ENCODE measurements at regions not wholly inside any gene's neighbourhood (a gene's known extent, or its start where the extent isn't known, plus 50 kb on each side); places are given as distances from the start of the nearest gene placed in this dataset.

GRCh38 chr16:48745541-48745940 is 135.6 kb upstream of the N4BP1 start:
- H3K4me1 Mint-ChIP-seq (ENCODE audit: unreplicated experiment), result no peaks in the 10 kb centered on the region
- H3K27me3 Mint-ChIP-seq (ENCODE audit: unreplicated experiment), result no peaks in the 10 kb centered on the region
- no peak overlapping the region for H3K27ac Mint-ChIP-seq (ENCODE audit: unreplicated experiment)
- no peaks in the 10 kb centered on the region for H3K36me3 Mint-ChIP-seq (ENCODE audit: unreplicated experiment)
- no peak overlapping the region for H3K4me3 Mint-ChIP-seq (ENCODE audit: unreplicated experiment)
- no peak for TF ChIP-seq CTCF (IDR thresholded peaks at IDR 0.05)
- peaks cover 16% of the 10 kb centered on the region for H3K9me3 Mint-ChIP-seq (ENCODE audit: unreplicated experiment)
- DNase-seq (ENCODE audit: extremely low spot score, unreplicated experiment), result no peak

- Mint-ChIP-seq H3K36me3 (ENCODE audit: unreplicated experiment) (no peaks in the 10 kb centered on the region), H3K9me3 (ENCODE audit: unreplicated experiment) (peaks cover 16% of the 10 kb centered on the region)
- DNase-seq (ENCODE audit: extremely low spot score, unreplicated experiment), result no peak
Measured at GRCh38 chr16:48740964-48741363, 131.0 kb upstream of the N4BP1 start.

GRCh38 chr16:48734220-48734619 is 124.2 kb upstream of the N4BP1 start:
- Mint-ChIP-seq H3K36me3 (ENCODE audit: unreplicated experiment) (no peaks in the 10 kb centered on the region), H3K27me3 (ENCODE audit: unreplicated experiment) (no peaks in the 10 kb centered on the region), H3K4me3 (ENCODE audit: unreplicated experiment) (no peak overlapping the region), H3K27ac (ENCODE audit: unreplicated experiment) (no peak overlapping the region), H3K9me3 (ENCODE audit: unreplicated experiment) (no peaks in the 10 kb centered on the region), H3K4me1 (ENCODE audit: unreplicated experiment) (no peaks in the 10 kb centered on the region)
- TF ChIP-seq CTCF (IDR thresholded peaks at IDR 0.05), result no peak
- DNase-seq (ENCODE audit: extremely low spot score, unreplicated experiment), result no peak

More at GRCh38 chr16:48740964-48741363, 131.0 kb upstream of the N4BP1 start:
- TF ChIP-seq CTCF (IDR thresholded peaks at IDR 0.05), result no peak
- no peaks in the 10 kb centered on the region for H3K27me3 Mint-ChIP-seq (ENCODE audit: unreplicated experiment)
- no peak overlapping the region for H3K4me3 Mint-ChIP-seq (ENCODE audit: unreplicated experiment)
- no peaks in the 10 kb centered on the region for H3K4me1 Mint-ChIP-seq (ENCODE audit: unreplicated experiment)
- no peak overlapping the region for H3K27ac Mint-ChIP-seq (ENCODE audit: unreplicated experiment)

- Mint-ChIP-seq H3K4me3 (ENCODE audit: unreplicated experiment) (no peak overlapping the region), H3K27me3 (ENCODE audit: unreplicated experiment) (peaks cover 5% of the 10 kb centered on the region), H3K27ac (ENCODE audit: unreplicated experiment) (no peak overlapping the region), H3K36me3 (ENCODE audit: unreplicated experiment) (no peaks in the 10 kb centered on the region), H3K4me1 (ENCODE audit: unreplicated experiment) (no peaks in the 10 kb centered on the region), H3K9me3 (ENCODE audit: unreplicated experiment) (no peaks in the 10 kb centered on the region)
- no peak for DNase-seq (ENCODE audit: extremely low spot score, unreplicated experiment)
- no peak for TF ChIP-seq CTCF (IDR thresholded peaks at IDR 0.05)
Measured at GRCh38 chr16:48704710-48705109, 94.7 kb upstream of the N4BP1 start.

GRCh38 chr16:48687421-48688038 is 77.5 kb upstream of the N4BP1 start:
- Mint-ChIP-seq H3K36me3 (ENCODE audit: unreplicated experiment) (no peaks in the 10 kb centered on the region), H3K9me3 (ENCODE audit: unreplicated experiment) (no peaks in the 10 kb centered on the region), H3K4me1 (ENCODE audit: unreplicated experiment) (no peaks in the 10 kb centered on the region), H3K4me3 (ENCODE audit: unreplicated experiment) (no peak overlapping the region), H3K27me3 (ENCODE audit: unreplicated experiment) (peaks cover 21% of the 10 kb centered on the region), H3K27ac (ENCODE audit: unreplicated experiment) (no peak overlapping the region)
- no peak for DNase-seq (ENCODE audit: extremely low spot score, unreplicated experiment)
- peak; percentile 75 for TF ChIP-seq CTCF (IDR thresholded peaks at IDR 0.05)

Measured in osteocyte (in vitro differentiated cells).